Astrocyte of the spinal cord (primary cell): ENCODE measurements at regions not wholly inside any gene's neighbourhood (a gene's known extent, or its start where the extent isn't known, plus 50 kb on each side); places are given as distances from the start of the nearest gene placed in this dataset.
"Not testable (repeated sequence)": the region's sequence is repeated elsewhere in the genome, so short reads cannot be mapped to it uniquely, and the experiment has no call there.

ENCODE experiments used
- DNase-seq: peaks from one replicate; pipeline ENCODE4 v3.0.0; 2011; ENCODE audit warnings: low read depth, low spot score
- H3K4me3 ChIP-seq: 2 replicates; pipeline ENCODE4 v1.5.1; 2011; ENCODE audit warnings: low read depth, mild to moderate bottlenecking, low read length, moderate library complexity
- in situ Hi-C: cut with HindIII; loops from 2 replicates; pipeline ENCODE4 v1.10.0; 2017; ENCODE audit warnings: low sequenced_read_pairs
- TF ChIP-seq, protein P1 (sequence below): IDR thresholded peaks from 2 replicates; pipeline ENCODE4 v1.5.1; 2012; ENCODE audit warnings: low read depth, mild to moderate bottlenecking, low read length, inconsistent platforms

DNA sequence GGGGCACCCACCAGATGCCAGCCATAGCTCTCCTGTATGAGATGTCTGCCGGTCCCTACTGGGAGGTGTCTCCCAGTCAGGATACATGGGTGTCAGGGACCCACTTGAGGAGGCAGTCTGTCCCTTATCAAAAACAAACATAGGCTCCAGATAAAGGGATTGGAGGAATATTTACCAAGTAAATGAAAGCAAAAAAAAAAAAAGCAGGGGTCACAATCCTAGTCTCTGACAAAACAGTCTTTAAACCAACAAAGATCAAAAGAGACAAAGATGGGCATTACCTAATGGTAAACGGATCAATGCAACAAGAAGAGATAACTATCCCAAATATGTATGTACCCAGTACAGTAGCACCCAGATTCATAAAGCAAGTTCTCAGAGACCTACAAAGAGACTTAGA, 640.0 kb upstream of the LRRTM4 start:
- no peak for DNase-seq
- in situ Hi-C loops: no loop called here
- TF ChIP-seq, protein P1, sequence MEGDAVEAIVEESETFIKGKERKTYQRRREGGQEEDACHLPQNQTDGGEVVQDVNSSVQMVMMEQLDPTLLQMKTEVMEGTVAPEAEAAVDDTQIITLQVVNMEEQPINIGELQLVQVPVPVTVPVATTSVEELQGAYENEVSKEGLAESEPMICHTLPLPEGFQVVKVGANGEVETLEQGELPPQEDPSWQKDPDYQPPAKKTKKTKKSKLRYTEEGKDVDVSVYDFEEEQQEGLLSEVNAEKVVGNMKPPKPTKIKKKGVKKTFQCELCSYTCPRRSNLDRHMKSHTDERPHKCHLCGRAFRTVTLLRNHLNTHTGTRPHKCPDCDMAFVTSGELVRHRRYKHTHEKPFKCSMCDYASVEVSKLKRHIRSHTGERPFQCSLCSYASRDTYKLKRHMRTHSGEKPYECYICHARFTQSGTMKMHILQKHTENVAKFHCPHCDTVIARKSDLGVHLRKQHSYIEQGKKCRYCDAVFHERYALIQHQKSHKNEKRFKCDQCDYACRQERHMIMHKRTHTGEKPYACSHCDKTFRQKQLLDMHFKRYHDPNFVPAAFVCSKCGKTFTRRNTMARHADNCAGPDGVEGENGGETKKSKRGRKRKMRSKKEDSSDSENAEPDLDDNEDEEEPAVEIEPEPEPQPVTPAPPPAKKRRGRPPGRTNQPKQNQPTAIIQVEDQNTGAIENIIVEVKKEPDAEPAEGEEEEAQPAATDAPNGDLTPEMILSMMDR: no peak
- no peak overlapping the region for H3K4me3 ChIP-seq

DNA sequence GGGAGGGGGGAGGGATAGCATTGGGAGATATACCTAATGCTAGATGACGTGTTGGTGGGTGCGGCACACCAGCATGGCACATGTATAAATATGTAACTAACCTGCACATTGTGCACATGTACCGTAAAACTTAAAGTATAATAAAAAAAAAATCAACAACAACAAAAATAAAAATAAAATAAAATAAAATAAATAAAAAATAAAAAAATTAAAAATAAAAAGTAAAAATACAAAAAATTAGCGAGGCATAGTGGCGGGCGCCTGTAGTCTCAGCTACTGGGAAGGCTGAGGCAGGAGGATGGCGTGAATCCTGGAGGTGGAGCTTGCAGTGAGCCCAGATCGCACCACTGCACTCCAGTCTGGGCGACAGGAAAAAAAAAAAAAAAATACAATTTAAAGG, 650.0 kb upstream of the LRRTM4 start:
- in situ Hi-C loops, DNase-seq, H3K4me3 ChIP-seq: not testable (repeated sequence)

DNA sequence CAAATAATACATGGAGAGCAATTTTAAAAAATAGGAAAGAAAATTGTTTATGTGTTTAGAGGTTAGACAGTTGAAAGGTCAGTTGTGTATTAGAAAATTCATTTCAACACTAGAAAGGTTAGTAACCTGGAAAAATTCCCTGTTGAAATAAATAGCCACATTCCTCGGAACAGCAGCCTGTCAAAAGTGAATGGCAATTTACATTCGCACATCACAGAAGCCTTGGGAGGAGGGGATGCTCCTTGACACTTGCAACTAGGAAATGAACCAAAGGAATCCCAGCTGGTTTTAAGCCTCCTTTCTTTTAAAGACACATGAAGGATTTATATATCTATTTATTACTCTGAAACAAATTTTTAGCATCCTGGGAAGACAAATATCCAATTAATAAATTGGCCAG, 653.5 kb upstream of the LRRTM4 start:
- TF ChIP-seq, protein P1: no peak
- in situ Hi-C loops: no loop called here
- no peak for DNase-seq
- H3K4me3 ChIP-seq: no peak overlapping the region

DNA sequence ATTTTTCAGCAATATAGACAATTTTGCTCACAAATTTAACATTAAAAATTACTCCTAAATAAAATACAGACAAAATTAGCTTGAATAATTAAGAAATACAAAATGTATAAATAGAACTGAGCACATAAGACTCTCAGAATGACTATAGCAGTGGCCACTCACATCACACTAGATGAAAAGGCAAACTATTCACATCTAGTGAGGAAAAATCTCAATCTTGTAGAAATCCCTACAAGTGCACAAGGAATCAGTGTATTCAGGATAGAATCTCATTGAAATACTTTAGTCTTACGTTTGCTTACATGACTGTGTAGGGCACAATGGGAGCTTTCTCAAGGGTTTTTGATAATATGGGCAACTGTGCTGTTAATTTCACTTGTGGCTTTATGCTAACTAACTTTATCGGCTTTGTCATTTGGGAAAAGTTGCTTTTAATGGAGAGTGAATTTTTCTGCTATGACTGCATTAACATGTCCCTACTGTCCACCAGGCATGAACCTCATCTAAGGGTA, 678.9 kb upstream of the LRRTM4 start:
- in situ Hi-C loops: no loop called here
- TF ChIP-seq, protein P1: no peak
- DNase-seq: no peak
- no peak overlapping the region for H3K4me3 ChIP-seq

DNA sequence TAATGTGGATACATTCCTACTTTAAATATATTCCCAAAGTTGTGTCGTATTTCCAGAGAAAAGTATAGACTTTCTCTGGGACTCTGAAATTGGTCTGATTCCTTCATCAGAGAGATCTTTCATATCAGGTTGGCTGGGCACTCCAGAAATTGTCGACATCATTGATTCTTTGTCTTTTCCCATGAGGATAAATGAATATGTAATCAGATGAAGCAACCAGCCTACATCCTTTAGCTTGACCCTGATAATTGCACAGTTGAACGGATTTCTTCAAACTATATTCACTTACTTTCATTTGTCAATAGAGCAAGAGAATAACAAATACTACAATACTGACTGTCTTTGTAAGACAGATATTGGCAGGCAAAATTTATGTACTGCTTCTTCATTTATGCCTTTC, 680.2 kb upstream of the LRRTM4 start:
- in situ Hi-C loops: no loop called here
- no peak overlapping the region for H3K4me3 ChIP-seq
- TF ChIP-seq, protein P1: no peak
- DNase-seq: no peak

DNA sequence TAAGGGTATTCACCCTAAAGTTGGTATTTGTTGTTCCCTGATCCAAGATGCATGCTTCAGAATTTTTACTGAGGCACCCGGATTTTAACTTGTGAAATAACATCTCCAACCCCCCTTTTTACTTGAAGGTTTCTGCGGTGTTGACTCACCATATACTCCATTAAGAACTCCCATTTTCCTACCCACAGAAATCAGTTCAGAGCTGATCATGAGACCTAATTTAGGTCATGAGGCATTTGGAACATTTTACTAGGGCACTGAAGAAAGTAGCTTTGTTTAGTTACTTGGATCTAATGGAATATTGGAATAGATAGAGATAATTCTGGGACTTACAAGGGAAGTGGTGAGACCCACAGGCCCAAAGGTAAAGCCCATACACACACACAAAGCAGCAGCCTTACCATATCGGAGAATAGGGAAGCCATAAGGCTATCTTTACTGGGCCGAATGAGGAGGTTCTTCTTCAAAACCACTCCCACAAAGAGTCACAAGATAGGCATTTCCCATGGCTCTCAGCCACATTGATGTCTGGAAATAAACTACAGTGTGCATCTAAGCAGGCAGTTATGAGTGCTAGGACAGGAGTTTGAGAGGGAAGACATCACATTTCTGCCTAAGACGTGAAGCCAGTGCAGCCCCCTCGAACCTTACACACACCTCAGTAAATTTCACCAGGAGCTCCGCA, 681.0 kb upstream of the LRRTM4 start:
- in situ Hi-C loops: no loop called here

DNA sequence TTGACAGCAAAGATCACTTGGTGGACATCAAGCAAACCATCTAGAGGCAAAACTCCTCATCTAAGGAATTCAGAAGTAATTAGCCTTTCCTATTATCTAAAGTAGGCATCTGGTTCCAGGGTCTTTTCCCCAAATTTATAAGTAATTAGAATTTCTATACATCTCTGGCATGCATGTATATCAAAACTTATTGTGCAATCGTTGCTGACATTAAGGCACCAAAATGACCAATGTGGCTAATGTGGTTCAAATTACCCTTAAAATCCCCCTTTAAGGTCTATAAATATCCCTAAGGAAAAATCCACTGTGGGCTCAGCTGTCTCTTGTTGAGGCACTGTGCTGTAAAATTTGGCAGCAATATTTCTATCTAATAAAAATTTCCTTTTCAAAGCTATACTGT, 695.9 kb upstream of the LRRTM4 start:
- H3K4me3 ChIP-seq: no peak overlapping the region
- in situ Hi-C loops: no loop called here
- TF ChIP-seq, protein P1: no peak
- DNase-seq: no peak

More for the DNA sequence above, 681.0 kb upstream of the LRRTM4 start:
- TF ChIP-seq, protein P1: no peak
- no peak overlapping the region for H3K4me3 ChIP-seq
- DNase-seq: no peak
